KMS-11 (cell line): ENCODE measurements at regions not wholly inside any gene's neighbourhood (a gene's known extent, or its start where the extent isn't known, plus 50 kb on each side); places are given as distances from the start of the nearest gene placed in this dataset.
"Not testable (repeated sequence)": the region's sequence is repeated elsewhere in the genome, so short reads cannot be mapped to it uniquely, and the experiment has no call there.

Experiments used
- H2AFZ ChIP-seq: fragments of 200-600 bp; sonication (generic); 2 replicates; pipeline ENCODE4 v1.6.1; 2016; ENCODE audit warnings: antibody characterized with exemption, mixed run types, low read depth
- H3K27ac ChIP-seq: fragments of 200-600 bp; sonication (generic); 2 replicates; pipeline ENCODE4 v1.6.1; 2016; ENCODE audit warnings: mild to moderate bottlenecking, mixed run types
- H3K27me3 ChIP-seq: fragments of 200-600 bp; sonication (generic); 2 replicates; pipeline ENCODE4 v1.6.1; 2017; ENCODE audit warnings: mild to moderate bottlenecking, low read depth, mixed run types, moderate library complexity; ENCODE audit not compliant: insufficient read depth
- H3K36me3 ChIP-seq: fragments of 200-600 bp; sonication (generic); 2 replicates; pipeline ENCODE4 v1.6.1; 2017; ENCODE audit warnings: mild to moderate bottlenecking, mixed run types; ENCODE audit not compliant: insufficient read depth
- H3K4me1 ChIP-seq: fragments of 200-600 bp; sonication (generic); 2 replicates; pipeline ENCODE4 v1.6.1; 2016; ENCODE audit warnings: mild to moderate bottlenecking, low read depth, mixed run types; ENCODE audit not compliant: poor library complexity, severe bottlenecking
- H3K4me2 ChIP-seq: fragments of 200-600 bp; sonication (generic); 2 replicates; pipeline ENCODE4 v1.7.0; 2016; ENCODE audit warnings: mild to moderate bottlenecking, mixed run types
- H3K4me3 ChIP-seq: fragments of 200-600 bp; sonication (generic); IDR thresholded peaks from 2 replicates; pipeline ENCODE4 v1.6.1; 2017; ENCODE audit warnings: low read depth, low read length, mixed read lengths; ENCODE audit not compliant: insufficient read depth
- H3K79me2 ChIP-seq: fragments of 200-600 bp; sonication (generic); 2 replicates; pipeline ENCODE4 v1.6.1; 2016; ENCODE audit warnings: low read depth, mixed run types; ENCODE audit not compliant: insufficient read depth
- H3K9ac ChIP-seq: fragments of 200-600 bp; sonication (generic); 2 replicates; pipeline ENCODE4 v1.6.1; 2016; ENCODE audit warnings: mild to moderate bottlenecking, mixed run types
- H4K20me1 ChIP-seq: fragments of 200-600 bp; sonication (generic); 2 replicates; pipeline ENCODE4 v1.6.1; 2016; ENCODE audit warnings: mild to moderate bottlenecking, mixed run types; ENCODE audit not compliant: insufficient read depth
- TF ChIP-seq, protein P1 (sequence below): fragments of 200-600 bp; sonication (generic); conservative IDR thresholded peaks from 2 replicates; pipeline ENCODE4 v1.6.1; 2017; ENCODE audit warnings: low read depth, mild to moderate bottlenecking, antibody characterized with exemption, low read length, moderate library complexity, mixed read lengths

DNA sequence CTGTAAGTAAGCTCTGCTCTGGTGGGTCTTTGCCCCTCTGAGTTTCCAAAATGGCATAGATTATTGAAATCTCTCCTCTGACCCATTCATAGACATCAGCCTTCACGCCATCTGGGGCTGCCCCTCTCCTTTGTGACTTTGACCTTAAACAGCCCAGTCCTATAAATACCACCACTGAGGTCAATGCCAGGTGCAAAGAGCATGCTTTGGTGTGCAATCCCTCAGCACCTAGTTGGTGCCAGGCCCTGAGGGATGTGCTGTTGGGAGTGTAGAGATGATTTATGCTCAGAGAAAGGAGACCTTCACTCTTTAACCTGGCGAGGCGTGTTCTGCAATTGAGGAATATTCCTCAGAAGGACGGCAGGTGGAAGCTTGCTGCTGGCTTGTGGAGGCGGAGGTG lies 121.7 kb upstream of the TSHZ3 start:
- Histone ChIP-seq H3K27me3 (no peaks in the 10 kb centered on the region), H3K36me3 (no peaks in the 10 kb centered on the region), H3K4me1 (no peaks in the 10 kb centered on the region), H2AFZ (no peak overlapping the region), H3K4me3 (no peak overlapping the region), H3K79me2 (no peaks in the 10 kb centered on the region), H3K4me2 (no peak overlapping the region), H3K27ac (no peak overlapping the region), H4K20me1 (no peaks in the 10 kb centered on the region), H3K9ac (no peak overlapping the region)
- TF ChIP-seq, protein P1, sequence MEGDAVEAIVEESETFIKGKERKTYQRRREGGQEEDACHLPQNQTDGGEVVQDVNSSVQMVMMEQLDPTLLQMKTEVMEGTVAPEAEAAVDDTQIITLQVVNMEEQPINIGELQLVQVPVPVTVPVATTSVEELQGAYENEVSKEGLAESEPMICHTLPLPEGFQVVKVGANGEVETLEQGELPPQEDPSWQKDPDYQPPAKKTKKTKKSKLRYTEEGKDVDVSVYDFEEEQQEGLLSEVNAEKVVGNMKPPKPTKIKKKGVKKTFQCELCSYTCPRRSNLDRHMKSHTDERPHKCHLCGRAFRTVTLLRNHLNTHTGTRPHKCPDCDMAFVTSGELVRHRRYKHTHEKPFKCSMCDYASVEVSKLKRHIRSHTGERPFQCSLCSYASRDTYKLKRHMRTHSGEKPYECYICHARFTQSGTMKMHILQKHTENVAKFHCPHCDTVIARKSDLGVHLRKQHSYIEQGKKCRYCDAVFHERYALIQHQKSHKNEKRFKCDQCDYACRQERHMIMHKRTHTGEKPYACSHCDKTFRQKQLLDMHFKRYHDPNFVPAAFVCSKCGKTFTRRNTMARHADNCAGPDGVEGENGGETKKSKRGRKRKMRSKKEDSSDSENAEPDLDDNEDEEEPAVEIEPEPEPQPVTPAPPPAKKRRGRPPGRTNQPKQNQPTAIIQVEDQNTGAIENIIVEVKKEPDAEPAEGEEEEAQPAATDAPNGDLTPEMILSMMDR, result no peak

DNA sequence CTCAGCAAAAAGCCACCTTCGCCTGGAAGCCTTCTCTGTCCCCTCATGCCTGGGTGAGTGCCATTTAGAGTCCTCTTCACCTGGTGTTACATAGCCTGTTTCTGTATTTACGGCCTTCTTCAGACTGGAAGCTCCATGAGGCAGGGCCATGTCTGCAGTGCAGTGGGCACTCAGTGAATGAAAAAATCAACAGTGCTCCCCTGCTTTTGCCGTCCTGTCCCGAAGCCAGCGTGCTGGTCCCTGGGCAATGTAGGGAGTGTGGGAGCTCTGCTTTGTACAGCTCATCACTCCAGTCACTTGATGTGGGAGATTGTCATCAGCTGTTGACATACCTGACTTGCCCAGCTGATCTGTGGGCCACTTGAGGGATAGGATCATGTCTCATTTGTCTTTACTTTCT lies 129.0 kb upstream of the TSHZ3 start:
- H3K27ac ChIP-seq, result no peak overlapping the region
- no peaks in the 10 kb centered on the region for H3K4me1 ChIP-seq
- no peak overlapping the region for H2AFZ ChIP-seq
- TF ChIP-seq, protein P1, result no peak
- no peak overlapping the region for H3K4me3 ChIP-seq
- H4K20me1 ChIP-seq, result no peaks in the 10 kb centered on the region
- H3K36me3 ChIP-seq, result no peaks in the 10 kb centered on the region
- H3K79me2 ChIP-seq, result no peaks in the 10 kb centered on the region
- H3K4me2 ChIP-seq, result no peak overlapping the region
- H3K27me3 ChIP-seq, result no peaks in the 10 kb centered on the region
- H3K9ac ChIP-seq, result no peak overlapping the region

DNA sequence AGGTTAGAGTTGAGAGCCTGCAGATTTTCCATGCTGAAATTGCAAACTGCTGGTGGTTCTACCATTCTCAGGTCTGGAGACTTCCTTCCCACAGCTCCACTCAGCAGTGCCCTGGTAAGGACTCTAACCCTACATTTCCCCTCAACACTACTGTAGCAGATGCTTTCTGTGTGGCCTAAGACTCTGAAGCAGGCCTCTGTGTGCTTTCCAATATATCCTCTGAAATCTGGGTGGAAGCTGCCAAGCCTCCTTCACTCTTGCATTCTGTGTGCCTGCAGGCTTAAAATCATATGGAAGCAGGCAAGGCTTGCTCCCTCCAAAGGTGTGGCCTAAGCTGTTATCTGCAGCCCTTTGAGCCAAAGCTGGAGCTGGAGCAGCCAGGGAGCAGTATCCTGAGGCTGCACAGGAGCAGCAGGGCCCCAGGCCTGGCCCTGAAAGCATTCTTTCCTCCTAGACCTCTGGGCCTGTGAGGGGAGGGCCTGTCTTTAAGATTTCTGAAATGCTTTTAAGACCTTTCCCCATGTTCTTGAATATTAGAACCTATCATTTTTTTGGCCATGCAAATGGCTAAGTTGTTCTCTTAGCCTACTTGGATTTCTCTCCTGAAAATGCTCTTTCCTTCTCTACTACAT lies 134.1 kb upstream of the TSHZ3 start:
- H3K27ac ChIP-seq, result no peak overlapping the region
- H3K4me1 ChIP-seq, result no peaks in the 10 kb centered on the region
- H3K4me2 ChIP-seq, result no peak overlapping the region
- H3K79me2 ChIP-seq, result no peaks in the 10 kb centered on the region
- H4K20me1 ChIP-seq, result no peaks in the 10 kb centered on the region
- no peak overlapping the region for H2AFZ ChIP-seq
- H3K9ac ChIP-seq, result no peak overlapping the region
- H3K27me3 ChIP-seq, result no peaks in the 10 kb centered on the region
- H3K36me3 ChIP-seq, result no peaks in the 10 kb centered on the region
- H3K4me3 ChIP-seq, result no peak overlapping the region
- TF ChIP-seq, protein P1, result no peak

DNA sequence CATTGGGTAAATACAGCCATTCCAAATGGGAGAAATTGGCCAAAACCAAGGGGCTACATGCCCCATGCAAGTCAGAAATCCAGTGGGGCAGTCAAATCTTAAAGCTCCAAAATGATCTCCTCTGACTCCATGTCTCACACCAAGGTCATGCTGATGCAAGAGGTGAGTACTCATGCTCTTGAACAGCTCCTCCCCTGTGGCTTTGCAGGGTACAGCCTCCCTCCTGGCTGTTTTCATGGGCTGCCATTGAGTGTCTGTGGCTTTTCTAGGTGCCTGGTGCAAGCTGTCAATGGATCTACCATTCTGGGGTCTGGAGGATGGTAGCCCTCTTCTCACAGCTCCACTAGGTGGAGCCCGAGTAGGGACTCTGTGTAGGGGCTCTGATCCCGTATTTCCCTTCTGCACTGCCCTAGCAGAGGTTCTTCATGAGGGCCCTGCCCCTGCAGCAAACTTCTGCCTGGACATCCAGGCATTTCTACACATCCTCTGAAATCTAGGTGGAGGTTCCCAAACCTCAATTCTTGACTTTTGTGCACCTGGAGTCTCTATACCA lies 135.7 kb upstream of the TSHZ3 start:
- H2AFZ ChIP-seq, H3K9ac ChIP-seq, H3K27ac ChIP-seq, H3K4me3 ChIP-seq, H3K79me2 ChIP-seq, H3K4me2 ChIP-seq, H3K27me3 ChIP-seq, H3K36me3 ChIP-seq, H4K20me1 ChIP-seq, H3K4me1 ChIP-seq: not testable (repeated sequence)
- TF ChIP-seq, protein P1, result 0 out of 2 replicates have a peak, but pooled peaks have one; percentile 22
